ENCODE measurements at regions not wholly inside any gene's neighbourhood (a gene's known extent, or its start where the extent isn't known, plus 50 kb on each side); places are given as distances from the start of the nearest gene placed in this dataset.
"Not testable (repeated sequence)": the region's sequence is repeated elsewhere in the genome, so short reads cannot be mapped to it uniquely, and the experiment has no call there.

- H3K4me3 ChIP-seq: no peak overlapping the region
- no peaks in the 10 kb centered on the region for H4K20me1 ChIP-seq (replicated peaks; ENCODE audit: insufficient read depth)
- H3K27ac ChIP-seq (ENCODE audit: low read depth): no peak overlapping the region
- H3K4me1 ChIP-seq (ENCODE audit: insufficient read depth): no peaks in the 10 kb centered on the region
- H3F3A ChIP-seq (replicated peaks; ENCODE audit: low read depth): no peaks in the 10 kb centered on the region
- no peak overlapping the region for H3K27ac Mint-ChIP-seq
- H3K4me3 Mint-ChIP-seq: no peak overlapping the region
- 0 out of 3 replicates have a peak, but pooled peaks cover 4% of the 10 kb centered on the region for H3K36me3 Mint-ChIP-seq (ENCODE audit: low read depth)
- H3K4me2 ChIP-seq: no peak overlapping the region
- peaks cover 13% of the 10 kb centered on the region for H3K9me3 Mint-ChIP-seq
- H3K9me2 ChIP-seq (ENCODE audit: insufficient read depth): peaks cover 22% of the 10 kb centered on the region; the same call in 1 of the 2 replicates
- TF ChIP-seq EZH2 (IDR thresholded peaks at IDR 0.05; ENCODE audit: low read depth, unreplicated experiment) (no peak), NANOG (IDR thresholded peaks at IDR 0.05; ENCODE audit: borderline replicate concordance) (no peak), ZNF114 (CRISPR knock-in tag; IDR thresholded peaks at IDR 0.05) (no peak), ZNF462 (CRISPR knock-in tag; IDR thresholded peaks at IDR 0.05) (no peak), POLR2AphosphoS5 (IDR thresholded peaks at IDR 0.05; ENCODE audit: low read depth) (no peak), CTCF (conservative IDR thresholded peaks at IDR 0.05; ENCODE audit: low read depth in 2 of 2) (no peak), EZH2phosphoT487 (IDR thresholded peaks at IDR 0.05; ENCODE audit: unreplicated experiment) (no peak), ZNF331 (CRISPR knock-in tag; IDR thresholded peaks at IDR 0.05; ENCODE audit: low read depth) (no peak), CREB1 (CRISPR knock-in tag; IDR thresholded peaks at IDR 0.05; ENCODE audit: low read depth) (no peak)
- no peak for ATAC-seq
- no peaks in the 10 kb centered on the region for H3K4me1 Mint-ChIP-seq
- H3K27me3 ChIP-seq (ENCODE audit: insufficient read depth): no peaks in the 10 kb centered on the region
- no peak overlapping the region for H2AFZ ChIP-seq
- no peaks in the 10 kb centered on the region for H3K27me3 Mint-ChIP-seq (ENCODE audit: insufficient read depth, low read depth, poor library complexity)
- no peak for DNase-seq (ENCODE audit: low spot score)
- no peaks in the 10 kb centered on the region for H3K36me3 ChIP-seq (ENCODE audit: insufficient read depth)
- no peaks in the 10 kb centered on the region for H3K79me2 ChIP-seq (replicated peaks; ENCODE audit: insufficient read depth)
Measured at GRCh38 chr4:77263247-77263646, 106.2 kb downstream of the CCNG2 start.

GRCh38 chr4:77263976-77264375 is 107.0 kb downstream of the CCNG2 start:
- peaks cover 11% of the 10 kb centered on the region for H3K9me3 Mint-ChIP-seq
- H3K4me3 Mint-ChIP-seq; H3K27ac ChIP-seq (ENCODE audit: low read depth); H3K27me3 Mint-ChIP-seq (ENCODE audit: insufficient read depth, low read depth, poor library complexity); H3K27ac Mint-ChIP-seq; H3K4me1 Mint-ChIP-seq; H3K79me2 ChIP-seq (replicated peaks; ENCODE audit: insufficient read depth); H3K4me1 ChIP-seq (ENCODE audit: insufficient read depth); H2AFZ ChIP-seq; H3K36me3 ChIP-seq (ENCODE audit: insufficient read depth); H3K27me3 ChIP-seq (ENCODE audit: insufficient read depth); H3K4me2 ChIP-seq; H3K36me3 Mint-ChIP-seq (ENCODE audit: low read depth); H4K20me1 ChIP-seq (replicated peaks; ENCODE audit: insufficient read depth); DNase-seq (ENCODE audit: low spot score); H3K4me3 ChIP-seq; H3F3A ChIP-seq (replicated peaks; ENCODE audit: low read depth); ATAC-seq: not testable (repeated sequence)
- peaks cover 22% of the 10 kb centered on the region; the same call in 1 of the 2 replicates for H3K9me2 ChIP-seq (ENCODE audit: insufficient read depth)
